Stomach (tissue), 8 donors: ENCODE measurements at regions not wholly inside any gene's neighbourhood (a gene's known extent, or its start where the extent isn't known, plus 50 kb on each side); places are given as distances from the start of the nearest gene placed in this dataset.

Source experiments
- DNase-seq, 2 donors: peaks; one replicate each; pipeline versions ENCODE4 v3.0.0 to v3.0.0-alpha.2; 2013 to 2019
- H3K27ac ChIP-seq, 5 donors: fragments of 200-600 bp in 4 of 5; sonication (generic) in 4 of 5; one replicate each; pipeline ENCODE4 v1.5.1; 2013 to 2019; ENCODE audit warnings: mild to moderate bottlenecking in 1 of 5, moderate library complexity in 1 of 5
- H3K27me3 ChIP-seq, 3 donors: fragments of 200-600 bp; sonication (generic); one replicate each; pipeline ENCODE4 v1.5.1; 2017 to 2019; ENCODE audit warnings: mixed run types in 1 of 3
- H3K36me3 ChIP-seq, 4 donors: fragments of 200-600 bp; sonication (generic); 1 replicate in 3 of 4; 2 replicates in 1 of 4; pipeline ENCODE4 v1.5.1; 2016 to 2019
- H3K4me1 ChIP-seq, 4 donors: fragments of 200-600 bp; sonication (generic); one replicate each; pipeline ENCODE4 v1.5.1; 2016 to 2019
- H3K4me3 ChIP-seq, 4 donors: fragments of 200-600 bp; sonication (generic) in 3 of 4; one replicate each; pipeline ENCODE4 v1.5.1; 2016 to 2019; ENCODE audit warnings: mild to moderate bottlenecking in 1 of 4
- H3K9me3 ChIP-seq, 4 donors: fragments of 200-600 bp; sonication (generic); one replicate each; pipeline ENCODE4 v1.5.1; 2016 to 2019
- EP300 ChIP-seq: sonication (generic); formaldehyde crosslinking; IDR thresholded peaks from one replicate; pipeline ENCODE4 v1.6.1; 2017; ENCODE audit warnings: antibody characterized with exemption
- POLR2A ChIP-seq, 4 donors: fragments of 450-650 bp; IDR thresholded peaks; one replicate each; pipeline ENCODE4 v1.6.1; 2016; ENCODE audit warnings: antibody characterized with exemption in 4 of 4, control low read depth in 2 of 4, mild to moderate bottlenecking in 1 of 4, moderate library complexity in 1 of 4
- POLR2AphosphoS5 ChIP-seq, 3 donors: sonication (generic); formaldehyde crosslinking; IDR thresholded peaks; one replicate each; pipeline ENCODE4 v1.6.1; 2016; ENCODE audit warnings: antibody characterized with exemption in 3 of 3
- WGBS, 5 donors: extraction: QIAGEN DNeasy Blood & Tissue Kit in 3 of 5; methylation state at CpG; one replicate each; pipeline versions ENCODE4 v1.1.5 to v1.1.7; 2013 to 2018; 5-methylcytosine and 5-hydroxymethylcytosine counted together
- intact Hi-C: fragments of 100-400 bp; cut with DNase I; formaldehyde crosslinking; loops from one replicate; pipeline ENCODE4 v1.15.1; 2023; ENCODE audit warnings: low total_unique reads
- TF ChIP-seq, protein P1 (sequence below), 7 experiments: fragments of 450-650 bp in 4 of 7; fragments of 200-600 bp in 3 of 7; sonication (generic) in 3 of 7; IDR thresholded peaks; one replicate each; pipeline ENCODE4 v1.5.1; 2016 to 2019; ENCODE audit warnings: antibody characterized with exemption in 7 of 7, control low read depth in 2 of 7, mild to moderate bottlenecking in 1 of 7
- donor health status: healthy with polysubstance abuse.
- donor health status: Bipolar disorder and iron deficiency.
- donor health status: healthy.

DNA sequence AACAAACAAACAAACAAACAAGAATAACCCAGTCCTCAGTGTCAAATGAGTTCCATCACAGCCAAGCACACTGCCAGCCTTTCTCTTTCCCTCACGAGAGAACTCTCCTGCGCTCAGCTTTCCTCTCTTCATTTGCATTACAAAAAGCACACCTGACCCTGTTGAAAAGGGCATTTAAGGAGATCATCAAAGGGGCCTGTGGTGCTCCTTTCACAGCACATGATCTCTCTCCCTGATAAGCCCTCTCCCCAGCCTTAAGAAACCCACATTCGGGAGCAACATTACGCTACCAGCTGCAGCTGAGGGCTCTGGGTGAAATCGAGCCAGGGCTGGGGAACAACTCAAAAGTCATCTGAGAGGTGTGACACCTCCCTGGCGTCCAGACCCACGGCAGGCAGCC is 165.6 kb upstream of the TMCC3 start:
- Histone ChIP-seq H3K27me3 (no peaks in the 10 kb centered on the region), H3K27ac (no peak overlapping the region), H3K4me1 (no peaks in the 10 kb centered on the region), H3K36me3 (no peaks in the 10 kb centered on the region), H3K4me3 (no peak overlapping the region), H3K9me3 (peaks cover 14 to 40% (median 29%) of the 10 kb centered on the region in 4 donors)
- DNase-seq, result no peak
- intact Hi-C loops, result no loop called here
- TF ChIP-seq EP300 (no peak), POLR2A (IDR thresholded peaks at IDR 0.05) (no peak), POLR2AphosphoS5 (IDR thresholded peaks at IDR 0.05) (no peak)
- TF ChIP-seq, protein P1, sequence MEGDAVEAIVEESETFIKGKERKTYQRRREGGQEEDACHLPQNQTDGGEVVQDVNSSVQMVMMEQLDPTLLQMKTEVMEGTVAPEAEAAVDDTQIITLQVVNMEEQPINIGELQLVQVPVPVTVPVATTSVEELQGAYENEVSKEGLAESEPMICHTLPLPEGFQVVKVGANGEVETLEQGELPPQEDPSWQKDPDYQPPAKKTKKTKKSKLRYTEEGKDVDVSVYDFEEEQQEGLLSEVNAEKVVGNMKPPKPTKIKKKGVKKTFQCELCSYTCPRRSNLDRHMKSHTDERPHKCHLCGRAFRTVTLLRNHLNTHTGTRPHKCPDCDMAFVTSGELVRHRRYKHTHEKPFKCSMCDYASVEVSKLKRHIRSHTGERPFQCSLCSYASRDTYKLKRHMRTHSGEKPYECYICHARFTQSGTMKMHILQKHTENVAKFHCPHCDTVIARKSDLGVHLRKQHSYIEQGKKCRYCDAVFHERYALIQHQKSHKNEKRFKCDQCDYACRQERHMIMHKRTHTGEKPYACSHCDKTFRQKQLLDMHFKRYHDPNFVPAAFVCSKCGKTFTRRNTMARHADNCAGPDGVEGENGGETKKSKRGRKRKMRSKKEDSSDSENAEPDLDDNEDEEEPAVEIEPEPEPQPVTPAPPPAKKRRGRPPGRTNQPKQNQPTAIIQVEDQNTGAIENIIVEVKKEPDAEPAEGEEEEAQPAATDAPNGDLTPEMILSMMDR (IDR thresholded peaks at IDR 0.05), result no peak
- 43 to 62% (median 44%) methylated on average over 7 of the region's 7 CpGs for WGBS, 5 donors

DNA sequence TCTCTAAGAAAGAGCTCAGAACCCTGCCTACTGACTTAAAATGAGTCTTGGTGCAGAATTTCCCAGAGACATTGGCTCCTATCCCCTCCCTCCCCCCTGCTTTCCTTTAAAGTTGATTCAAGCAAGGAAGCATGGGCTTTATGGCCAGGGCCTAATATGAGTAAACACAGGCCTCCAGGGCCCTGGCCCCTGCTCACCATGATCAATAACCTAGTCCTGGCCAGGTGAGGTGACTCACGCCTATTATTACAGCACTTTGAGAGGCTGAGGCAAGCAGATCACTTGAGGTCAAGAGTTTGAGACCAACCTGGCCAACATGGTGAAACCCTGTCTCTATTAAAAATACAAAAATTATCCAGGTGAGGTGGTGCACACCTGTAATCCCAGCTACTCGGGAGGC is 165.1 kb upstream of the TMCC3 start:
- Histone ChIP-seq H3K4me1 (no peaks in the 10 kb centered on the region), H3K4me3 (no peak overlapping the region), H3K36me3 (no peaks in the 10 kb centered on the region), H3K27me3 (no peaks in the 10 kb centered on the region), H3K9me3 (peaks cover 14 to 43% (median 32%) of the 10 kb centered on the region in 4 donors), H3K27ac (no peak overlapping the region)
- intact Hi-C loops, result no loop called here
- 87 to 95% (median 90%) methylated on average over 2 of the region's 2 CpGs for WGBS, 5 donors
- no peak for DNase-seq
- TF ChIP-seq POLR2A (IDR thresholded peaks at IDR 0.05) (no peak), EP300 (no peak), POLR2AphosphoS5 (IDR thresholded peaks at IDR 0.05) (no peak)
- TF ChIP-seq, protein P1 (IDR thresholded peaks at IDR 0.05), result no peak

DNA sequence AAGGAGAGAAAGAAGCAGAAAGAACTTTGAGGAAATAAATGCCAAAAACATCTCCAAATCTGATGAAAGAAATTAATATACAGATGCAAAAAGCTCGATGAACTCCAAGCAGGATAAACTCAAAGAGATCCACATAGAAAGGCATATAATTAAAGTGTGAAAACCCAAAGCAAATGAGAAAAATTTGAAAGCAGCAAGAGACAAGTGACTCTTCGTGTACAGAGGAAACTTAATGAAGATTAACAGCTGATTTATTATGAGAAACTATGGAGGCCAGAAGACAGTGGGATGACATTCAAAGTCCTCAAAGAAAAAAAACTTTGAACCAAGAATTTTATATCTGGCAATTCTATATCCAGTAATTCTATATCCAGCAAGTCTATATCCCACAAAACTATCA is 163.0 kb upstream of the TMCC3 start:
- no peak overlapping the region for H3K4me3 ChIP-seq
- no peaks in the 10 kb centered on the region for H3K27me3 ChIP-seq
- H3K9me3 ChIP-seq, result peaks cover 14 to 43% (median 32%) of the 10 kb centered on the region in 4 donors
- 30 to 74% (median 40%) methylated on average over 2 of the region's 2 CpGs for WGBS, 5 donors
- intact Hi-C loops, result no loop called here
- no peaks in the 10 kb centered on the region for H3K4me1 ChIP-seq
- H3K36me3 ChIP-seq, result no peaks in the 10 kb centered on the region
- DNase-seq, result no peak
- H3K27ac ChIP-seq, result no peak overlapping the region
- TF ChIP-seq POLR2A (IDR thresholded peaks at IDR 0.05) (no peak), POLR2AphosphoS5 (IDR thresholded peaks at IDR 0.05) (no peak), EP300 (no peak)
- TF ChIP-seq, protein P1 (IDR thresholded peaks at IDR 0.05), result no peak

DNA sequence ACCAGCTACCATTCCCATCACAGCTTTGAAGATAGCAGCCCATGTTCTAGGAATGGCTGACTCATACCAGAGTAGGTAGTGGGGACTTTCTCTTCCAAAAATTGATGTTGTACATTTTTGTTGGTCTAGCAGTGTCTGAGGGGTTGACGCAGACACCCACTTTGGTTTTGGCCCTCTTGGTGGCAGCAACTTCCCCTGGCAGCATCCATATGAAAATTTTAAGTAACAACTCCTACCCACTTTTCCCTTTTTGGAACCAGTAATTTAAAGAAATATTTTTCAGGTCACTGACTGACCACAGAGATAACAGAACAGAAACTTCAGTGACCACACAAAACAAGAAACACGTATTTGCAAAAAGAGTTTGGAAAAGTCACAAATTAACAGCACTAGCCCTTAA is 162.0 kb upstream of the TMCC3 start:
- Histone ChIP-seq H3K9me3 (peaks cover 14 to 43% (median 32%) of the 10 kb centered on the region in 4 donors), H3K27me3 (no peaks in the 10 kb centered on the region), H3K36me3 (no peaks in the 10 kb centered on the region), H3K27ac (no peak overlapping the region), H3K4me1 (no peaks in the 10 kb centered on the region), H3K4me3 (no peak overlapping the region)
- intact Hi-C loops, result no loop called here
- 50 to 94% (median 86%) methylated on average over 2 of the region's 2 CpGs for WGBS, 5 donors
- TF ChIP-seq, protein P1 (IDR thresholded peaks at IDR 0.05), result no peak
- TF ChIP-seq POLR2AphosphoS5 (IDR thresholded peaks at IDR 0.05) (no peak), POLR2A (IDR thresholded peaks at IDR 0.05) (no peak)
- DNase-seq, result no peak
